ENCODE measurements at regions not wholly inside any gene's neighbourhood (a gene's known extent, or its start where the extent isn't known, plus 50 kb on each side); places are given as distances from the start of the nearest gene placed in this dataset.

GRCh38 chr2:204447722-204448121, 97.6 kb upstream of the PARD3B start:
- FAIRE-seq: no peak

DNA sequence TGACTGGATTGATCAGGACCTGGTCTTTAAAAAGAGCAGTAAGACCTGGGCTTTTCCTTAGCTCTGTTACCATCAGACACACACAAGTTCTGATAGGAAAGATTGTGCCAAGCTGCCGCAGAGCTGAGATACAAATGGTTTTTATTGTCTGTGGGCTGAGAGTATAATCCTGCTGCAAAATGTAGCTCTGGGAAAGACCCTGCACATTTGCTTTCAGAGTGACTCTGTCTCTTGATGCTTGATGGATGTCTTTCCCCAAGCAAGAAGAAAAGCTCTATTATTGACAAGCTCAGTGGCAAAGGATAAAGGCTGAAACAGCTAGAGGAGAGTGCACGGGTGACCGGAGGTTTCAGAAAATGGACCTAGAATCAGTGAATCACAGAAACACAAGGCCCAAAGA, 95.3 kb upstream of the PARD3B start:
- no peak for FAIRE-seq

GRCh38 chr2:204451766-204452165, 93.5 kb upstream of the PARD3B start:
- FAIRE-seq: no peak

DNA sequence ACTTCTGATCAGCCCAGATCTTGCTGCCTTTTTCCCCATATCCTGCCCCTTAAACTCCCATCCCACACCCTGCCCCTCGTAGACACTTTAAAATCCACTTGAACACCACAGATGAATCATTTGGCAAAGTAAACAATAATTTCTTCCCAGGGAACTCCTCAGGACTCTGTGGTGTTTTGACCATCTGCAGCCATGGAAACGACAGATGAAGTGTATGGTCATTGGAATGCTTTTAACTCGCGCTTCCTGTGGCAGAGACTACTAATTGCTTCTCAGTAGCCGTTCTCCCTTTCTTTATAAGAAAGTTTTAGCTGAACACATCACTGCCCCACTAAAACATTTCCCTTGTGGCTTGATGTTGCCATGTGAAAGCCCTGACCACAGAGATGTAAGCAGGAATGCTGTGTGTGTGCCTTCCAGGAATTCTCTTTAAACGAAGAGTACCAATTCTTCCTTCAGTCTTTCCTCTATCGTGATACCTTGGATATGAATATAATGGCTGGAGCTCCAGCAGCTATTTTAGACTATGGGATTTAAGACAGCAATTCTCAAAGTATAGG, 92.7 kb upstream of the PARD3B start:
- no peak for FAIRE-seq

DNA sequence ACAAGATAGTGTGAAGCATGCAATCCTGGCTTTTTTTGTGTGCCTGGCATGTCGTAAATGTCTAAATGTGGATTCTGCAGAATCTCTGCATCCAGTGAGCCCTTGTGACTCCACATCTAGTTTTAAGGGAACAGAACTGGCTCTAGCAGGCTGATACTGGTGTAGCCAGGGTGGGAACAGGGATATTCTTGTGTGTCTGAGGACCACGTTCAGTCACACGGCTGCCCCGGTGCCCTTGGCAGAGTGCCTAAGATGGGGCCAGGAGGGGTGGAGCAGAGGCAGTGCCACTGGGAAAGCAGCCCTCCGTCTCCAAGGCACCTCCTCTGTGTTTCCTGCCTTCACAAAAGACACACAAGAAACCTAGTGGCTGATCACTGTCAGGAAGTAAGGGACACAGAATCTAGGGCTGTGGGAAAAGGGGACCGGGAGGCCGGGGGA, 91.5 kb upstream of the PARD3B start:
- no peak for FAIRE-seq

DNA sequence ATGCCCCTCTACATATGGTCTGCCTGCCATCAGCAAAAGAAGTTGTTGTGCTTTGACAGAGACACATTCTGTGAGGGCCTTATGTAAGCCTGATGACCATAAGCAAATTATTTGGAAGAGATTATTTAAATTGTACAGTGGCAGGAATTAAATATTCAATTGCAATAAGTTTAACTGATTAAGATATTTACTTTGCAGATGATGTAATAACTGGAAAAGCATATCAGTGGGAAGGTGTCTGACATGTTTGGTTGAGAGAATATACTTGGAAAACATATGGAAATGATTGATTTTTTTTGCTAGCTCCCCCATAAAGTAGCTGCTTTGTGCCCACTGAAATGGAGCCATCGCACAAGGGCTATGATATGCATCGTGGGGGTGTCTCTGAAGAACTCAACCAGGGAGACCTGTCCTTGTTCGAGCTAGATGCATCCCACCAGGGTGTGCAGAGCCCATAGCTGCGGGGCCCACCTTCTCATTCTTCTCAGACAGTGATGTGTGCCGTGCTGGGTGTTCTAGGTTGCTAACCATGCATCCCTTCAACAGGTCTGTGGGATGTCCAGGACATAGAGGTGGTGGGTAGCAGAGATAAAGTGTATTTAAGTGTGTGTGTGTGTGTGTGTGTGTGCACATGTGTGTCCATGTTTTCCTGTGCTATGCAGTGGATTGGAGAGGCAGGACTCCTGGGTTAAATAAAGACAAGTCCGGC, 90.4 kb upstream of the PARD3B start:
- FAIRE-seq: no peak

DNA sequence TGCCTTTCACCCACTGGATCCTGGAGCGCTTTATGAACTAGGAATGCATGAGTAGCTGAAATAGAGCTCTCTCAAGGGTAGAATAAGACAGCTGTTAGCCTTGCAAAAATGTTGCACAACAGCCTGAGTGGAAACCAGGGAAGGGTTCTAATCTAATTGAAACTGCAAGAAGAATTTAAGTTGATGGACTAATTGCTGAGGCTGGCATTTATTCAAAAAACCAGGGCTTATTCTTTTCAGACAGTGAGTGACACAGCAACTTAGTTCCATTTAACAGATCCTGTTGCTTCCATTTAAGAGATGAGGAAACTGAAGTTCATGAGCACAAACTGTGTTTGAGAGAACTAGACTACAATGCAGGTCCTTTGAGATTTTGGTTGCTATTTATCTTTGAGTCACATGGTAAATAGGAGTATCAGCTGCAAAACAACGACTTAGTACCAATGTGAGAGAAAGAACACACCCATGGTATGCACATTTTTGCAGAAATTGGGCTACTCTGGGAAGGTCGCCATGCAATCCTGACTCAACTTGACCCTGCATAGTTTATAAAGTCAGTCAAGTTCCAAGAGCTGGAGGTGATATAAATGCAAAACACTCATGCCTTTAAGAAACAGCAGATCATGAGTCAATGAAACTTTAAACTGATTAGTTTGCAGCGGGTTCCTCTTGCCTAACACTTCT, 76.4 kb upstream of the PARD3B start:
- no peak for FAIRE-seq

- no peak for FAIRE-seq
Observed at GRCh38 chr2:204470178-204470620, 75.1 kb upstream of the PARD3B start.

DNA sequence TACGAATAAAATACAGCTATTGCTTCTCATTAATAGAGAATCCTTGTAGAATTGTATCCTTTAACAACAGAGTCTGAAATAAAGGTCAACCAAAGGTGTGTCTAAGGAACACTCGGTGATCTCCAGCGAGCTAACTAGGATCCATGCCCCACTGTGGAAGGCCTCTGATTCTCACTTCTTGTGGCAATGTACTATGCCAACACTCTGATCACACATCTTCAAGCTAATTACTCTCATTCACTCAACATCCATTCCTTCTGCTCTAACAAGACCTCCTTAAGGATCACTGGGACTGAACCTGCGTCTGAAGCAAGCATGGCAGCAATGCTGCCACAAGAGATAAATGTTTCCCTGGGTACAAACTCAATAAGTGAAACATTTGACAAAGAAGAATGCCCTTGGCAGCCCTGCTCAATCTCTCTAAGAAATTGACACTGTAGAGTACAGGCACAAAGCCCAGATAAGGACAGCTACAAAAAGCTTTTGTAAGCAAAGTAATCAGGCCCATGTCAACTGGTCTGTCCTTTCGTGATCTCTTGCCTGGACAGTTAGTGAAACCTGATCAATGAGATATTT, 74.6 kb upstream of the PARD3B start:
- no peak for FAIRE-seq

DNA sequence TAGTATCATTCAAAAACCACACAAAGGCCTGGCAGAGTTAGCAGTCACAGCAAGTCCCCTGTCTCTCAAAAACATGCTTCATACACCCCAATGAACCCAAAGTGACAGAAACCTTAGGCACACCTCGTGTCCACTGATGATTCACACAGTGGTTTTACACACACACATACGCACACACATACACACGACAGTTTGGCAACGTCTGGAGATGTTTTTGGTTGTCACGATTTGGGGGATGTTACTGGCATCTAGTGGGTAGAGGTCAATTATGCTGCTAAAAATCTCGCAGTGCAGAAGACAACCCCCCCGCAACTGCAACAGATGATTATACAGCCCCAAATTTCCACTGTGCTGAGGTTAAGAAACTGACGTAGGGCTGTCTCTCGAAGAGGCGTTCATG, 72.9 kb upstream of the PARD3B start:
- no peak for FAIRE-seq

GRCh38 chr2:204473224-204473623, 72.1 kb upstream of the PARD3B start:
- FAIRE-seq: no peak

DNA sequence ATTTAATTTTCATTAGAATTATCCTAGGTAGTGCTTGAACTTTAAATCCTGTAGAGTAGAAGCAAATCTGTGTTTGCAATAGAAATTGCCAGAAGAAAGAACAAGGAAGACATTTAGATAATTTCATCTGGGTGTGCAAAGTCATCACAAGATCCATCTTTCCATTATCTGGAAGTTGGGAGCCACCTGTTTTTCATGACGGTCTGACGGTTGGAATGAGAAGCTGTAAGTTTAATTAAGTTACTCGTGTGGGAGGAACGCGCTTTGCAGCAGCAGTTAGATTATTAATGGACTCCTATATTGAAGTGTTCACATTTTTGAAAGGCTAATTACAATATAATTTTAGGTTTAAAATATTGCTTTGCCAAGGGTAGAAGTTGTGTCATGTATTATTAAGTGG, 69.9 kb upstream of the PARD3B start:
- FAIRE-seq: no peak

DNA sequence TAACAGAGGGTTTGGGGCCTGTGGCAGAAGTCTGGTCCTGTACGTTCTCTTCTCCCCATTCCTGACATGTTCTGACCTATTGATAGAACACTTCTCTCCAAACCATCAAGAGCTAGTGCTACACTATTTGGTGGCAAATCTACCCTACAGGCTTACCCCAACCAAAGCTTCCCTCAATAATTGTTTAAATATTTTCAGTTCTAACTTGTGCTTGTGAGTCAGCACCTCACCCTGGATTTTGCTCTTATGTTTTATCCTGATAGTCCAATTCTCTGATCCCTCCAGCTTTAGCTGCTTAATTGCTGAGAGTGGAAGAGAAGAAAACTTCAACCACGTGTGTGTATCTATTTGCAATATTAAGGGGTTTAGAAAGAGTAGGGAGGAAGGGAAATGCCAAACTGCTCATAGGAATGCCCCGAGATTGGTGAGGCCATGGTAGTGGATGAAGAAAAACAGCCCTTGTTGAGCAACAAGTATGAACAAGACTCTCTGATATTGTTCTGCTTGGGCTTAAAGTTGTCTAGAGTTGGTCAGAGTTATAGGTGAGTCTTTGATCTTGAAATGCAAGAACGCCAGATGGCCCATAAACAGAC, 67.8 kb upstream of the PARD3B start:
- no peak for FAIRE-seq

DNA sequence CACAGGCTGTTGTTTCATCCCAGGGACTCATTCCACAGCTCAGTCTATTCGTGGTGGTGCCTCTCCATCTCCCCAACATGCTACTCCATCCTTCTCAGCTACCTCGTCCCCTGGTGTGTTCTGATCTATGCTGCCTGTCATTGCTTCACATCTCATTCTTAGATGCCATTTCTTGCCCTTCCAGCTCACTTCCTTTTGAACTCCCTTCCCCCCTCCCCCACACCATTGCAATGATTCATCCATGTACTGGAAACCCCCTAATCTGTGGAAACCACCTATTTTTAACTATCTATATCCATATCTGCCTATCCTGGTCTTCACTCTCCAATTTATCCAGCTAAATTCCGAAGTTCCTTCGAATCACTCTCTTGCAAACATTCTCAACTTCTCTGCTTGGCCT, 65.7 kb upstream of the PARD3B start:
- no peak for FAIRE-seq

DNA sequence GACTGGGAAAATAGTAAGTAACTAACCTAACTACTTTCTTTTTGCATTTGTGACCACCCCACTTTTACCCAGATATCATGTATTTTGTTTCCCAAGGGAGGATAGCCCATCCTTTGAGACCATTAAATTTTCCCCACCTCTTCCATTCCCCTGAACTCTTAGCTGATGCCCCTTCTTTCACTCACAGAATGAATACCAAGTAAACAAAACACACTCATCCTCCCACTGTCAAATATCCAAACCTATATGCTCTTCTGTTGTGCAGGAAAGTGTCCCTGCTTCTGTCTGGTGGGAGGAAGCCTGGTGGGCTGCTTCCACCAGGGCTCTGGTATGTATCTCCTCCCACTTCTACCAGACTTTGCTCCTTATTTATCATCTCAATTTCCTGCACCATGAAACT, 64.6 kb upstream of the PARD3B start:
- no peak for FAIRE-seq

- no peak for FAIRE-seq
Observed at GRCh38 chr2:204483608-204484081, 61.6 kb upstream of the PARD3B start.

DNA sequence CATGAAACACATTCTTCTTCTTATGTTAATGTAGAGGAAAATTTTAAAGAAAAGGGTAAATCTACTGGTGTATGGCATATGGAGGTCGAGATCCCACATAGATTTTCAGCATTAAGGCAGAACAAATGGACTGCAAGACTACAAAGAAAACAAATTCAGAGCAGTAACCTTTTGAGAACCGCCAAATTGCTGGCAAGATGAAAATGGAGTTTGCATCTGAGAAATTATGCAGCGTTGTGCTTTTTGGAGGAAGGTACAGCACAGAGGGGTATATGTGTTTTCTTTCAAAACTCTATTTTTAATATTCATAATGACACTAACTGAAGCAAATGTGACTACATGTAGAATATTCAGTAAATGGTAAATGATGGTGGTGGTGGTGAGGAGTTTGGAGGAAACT, 59.0 kb upstream of the PARD3B start:
- no peak for FAIRE-seq

DNA sequence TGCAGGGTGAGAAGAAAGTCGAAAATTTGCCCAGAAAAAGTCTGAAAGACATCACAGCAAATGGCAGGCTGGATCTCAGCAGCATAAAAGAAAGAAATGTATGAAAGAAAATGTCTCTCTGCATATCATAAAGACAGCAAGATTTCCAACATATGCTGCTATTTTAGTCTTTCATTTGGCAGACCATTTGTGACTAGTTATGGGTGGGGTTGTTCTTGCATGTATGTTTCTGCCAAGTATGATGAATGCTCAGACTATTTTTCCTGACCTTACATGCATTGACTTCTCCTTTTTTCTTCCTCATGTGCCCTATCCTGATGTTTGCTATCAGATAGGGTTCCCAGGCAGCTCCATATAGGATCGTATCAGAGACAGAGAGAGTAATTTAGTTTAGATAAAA, 58.5 kb upstream of the PARD3B start:
- no peak for FAIRE-seq

DNA sequence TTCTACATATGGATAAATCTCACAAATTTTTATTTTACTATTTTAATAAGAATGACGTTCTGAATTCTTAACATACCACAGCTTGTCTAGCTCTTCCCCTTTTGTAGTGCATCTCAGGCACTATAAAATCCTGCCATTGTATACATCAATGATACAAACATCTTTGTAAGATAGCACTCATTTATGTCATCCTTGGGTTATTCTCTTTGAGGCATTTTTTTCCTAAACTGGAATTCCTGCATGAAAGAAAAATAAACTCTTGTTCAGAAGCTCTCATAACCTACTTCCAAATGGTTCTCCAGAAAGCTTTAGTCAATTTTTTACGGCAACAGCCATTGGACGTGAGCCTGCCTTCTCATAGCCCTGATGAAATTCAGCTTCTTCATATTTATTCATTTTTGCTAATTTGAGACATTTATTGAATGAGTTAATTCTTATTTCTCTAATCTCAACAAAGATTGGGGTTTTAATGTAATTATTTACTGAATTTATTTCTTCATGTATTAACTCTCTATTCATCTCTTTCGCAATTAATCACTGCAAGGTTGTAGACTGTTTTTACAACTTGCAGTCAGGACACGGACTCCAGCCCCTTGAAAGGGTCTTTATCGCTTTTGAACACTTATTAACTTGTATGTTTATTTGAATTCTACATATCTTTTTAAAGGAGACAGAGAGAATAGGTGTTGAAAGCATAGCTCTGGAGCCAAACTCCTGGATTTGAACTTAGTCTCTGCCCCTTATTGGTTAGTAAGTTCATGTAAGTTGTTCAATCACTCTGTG, 57.6 kb upstream of the PARD3B start:
- FAIRE-seq: no peak

- FAIRE-seq: no peak
Observed at GRCh38 chr2:204491528-204491927, 53.7 kb upstream of the PARD3B start.

- FAIRE-seq: no peak
Observed at GRCh38 chr2:204492417-204492816, 52.9 kb upstream of the PARD3B start.

- no peak for FAIRE-seq
Observed at GRCh38 chr2:204494681-204495080, 50.6 kb upstream of the PARD3B start.

GRCh38 chr2:204495381-204495780, 49.9 kb upstream of the PARD3B start:
- no peak for FAIRE-seq

All from A204.1 (cell line).